ENCODE measurements at regions not wholly inside any gene's neighbourhood (a gene's known extent, or its start where the extent isn't known, plus 50 kb on each side); places are given as distances from the start of the nearest gene placed in this dataset.

- WGBS (ENCODE audit: low lambda C conversion rate) = 26% methylated on average over 3 of the region's 3 CpGs
- DNase-seq = no peak
- CTCF ChIA-PET = no interaction called here
Observed at GRCh38 chr5:29805804-29806203, 1387.7 kb upstream of the CDH6 start.

DNA sequence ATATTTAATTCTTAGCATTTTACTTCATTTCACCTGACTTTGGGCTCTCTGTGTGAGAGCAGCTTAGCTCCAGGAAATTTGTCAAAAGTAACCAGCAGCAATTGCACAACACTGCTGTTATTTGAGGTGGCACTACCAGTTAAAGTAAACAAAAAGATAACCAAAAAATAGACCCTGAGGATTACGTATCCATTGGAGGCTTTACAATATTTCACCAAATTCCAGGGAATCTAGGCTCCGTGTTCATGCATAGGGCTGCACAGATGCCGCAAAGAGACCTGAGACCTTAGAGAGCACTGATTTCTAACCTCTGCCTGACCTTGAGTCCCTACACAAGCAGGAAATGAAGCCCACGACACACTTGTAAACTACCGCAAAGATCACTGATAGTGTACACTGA, 1392.7 kb upstream of the CDH6 start:
- Histone ChIP-seq H3K4me2 (no peak overlapping the region), H3K4me3 (ENCODE audit: low read depth in 2 of 2, low read length in 1 of 2) (no peak overlapping the region), H4K20me1 (ENCODE audit: insufficient read depth) (no peaks in the 10 kb centered on the region), H3K27ac (ENCODE audit: low read depth in 2 of 2, low read length in 1 of 2) (no peak overlapping the region), H3K27me3 (ENCODE audit: insufficient read depth) (no peaks in the 10 kb centered on the region), H3K4me1 (ENCODE audit: control insufficient read depth in 1 of 2, insufficient read depth in 2 of 2, low read depth in 1 of 2, low read length in 1 of 2) (no peaks in the 10 kb centered on the region), H3K36me3 (replicated peaks in 1 of 2; ENCODE audit: control insufficient read depth in 1 of 2, insufficient read depth in 2 of 2, low read length in 1 of 2) (no peaks in the 10 kb centered on the region), H3K9me2 (0 out of 2 replicates have a peak, but pooled peaks cover 3% of the 10 kb centered on the region), H2AFZ (ENCODE audit: low read depth) (no peak overlapping the region), H3F3A (replicated peaks; ENCODE audit: insufficient read depth) (no peaks in the 10 kb centered on the region), H3K79me2 (ENCODE audit: insufficient read depth) (no peaks in the 10 kb centered on the region), H3K9me3 (no peaks in the 10 kb centered on the region), H3K9ac (no peak overlapping the region)
- TF ChIP-seq POLR2AphosphoS5 (IDR thresholded peaks at IDR 0.05; ENCODE audit: low read depth, low read length) (no peak), NRF1 (IDR thresholded peaks at IDR 0.05; ENCODE audit: low read depth, low read length) (no peak), FOSL2 (IDR thresholded peaks at IDR 0.05; ENCODE audit: borderline replicate concordance, low read depth) (no peak), ELF1 (IDR thresholded peaks at IDR 0.05) (no peak), EP300 (IDR thresholded peaks at IDR 0.05; ENCODE audit: borderline replicate concordance in 1 of 2, low read depth in 1 of 2, low read length in 1 of 2) (no peak), RFX5 (IDR thresholded peaks at IDR 0.05; ENCODE audit: low read length) (no peak), MXI1 (IDR thresholded peaks at IDR 0.05; ENCODE audit: low read depth, low read length) (no peak), RAD21 (IDR thresholded peaks at IDR 0.05; ENCODE audit: low read length) (no peak), RCOR1 (IDR thresholded peaks at IDR 0.05; ENCODE audit: low read length) (no peak), RXRA (IDR thresholded peaks at IDR 0.05; ENCODE audit: borderline replicate concordance, low read depth) (no peak)
- TF ChIP-seq, protein P1, sequence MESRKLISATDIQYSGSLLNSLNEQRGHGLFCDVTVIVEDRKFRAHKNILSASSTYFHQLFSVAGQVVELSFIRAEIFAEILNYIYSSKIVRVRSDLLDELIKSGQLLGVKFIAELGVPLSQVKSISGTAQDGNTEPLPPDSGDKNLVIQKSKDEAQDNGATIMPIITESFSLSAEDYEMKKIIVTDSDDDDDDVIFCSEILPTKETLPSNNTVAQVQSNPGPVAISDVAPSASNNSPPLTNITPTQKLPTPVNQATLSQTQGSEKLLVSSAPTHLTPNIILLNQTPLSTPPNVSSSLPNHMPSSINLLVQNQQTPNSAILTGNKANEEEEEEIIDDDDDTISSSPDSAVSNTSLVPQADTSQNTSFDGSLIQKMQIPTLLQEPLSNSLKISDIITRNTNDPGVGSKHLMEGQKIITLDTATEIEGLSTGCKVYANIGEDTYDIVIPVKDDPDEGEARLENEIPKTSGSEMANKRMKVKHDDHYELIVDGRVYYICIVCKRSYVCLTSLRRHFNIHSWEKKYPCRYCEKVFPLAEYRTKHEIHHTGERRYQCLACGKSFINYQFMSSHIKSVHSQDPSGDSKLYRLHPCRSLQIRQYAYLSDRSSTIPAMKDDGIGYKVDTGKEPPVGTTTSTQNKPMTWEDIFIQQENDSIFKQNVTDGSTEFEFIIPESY (IDR thresholded peaks at IDR 0.05; ENCODE audit: borderline replicate concordance, low read depth) = no peak
- 60% methylated on average over 5 of the region's 5 CpGs for WGBS (ENCODE audit: low lambda C conversion rate)
- ChIA-PET CTCF (no interaction called here), POLR2A (no interaction called here)
- DNase-seq = no peak

More at GRCh38 chr5:29805804-29806203, 1387.7 kb upstream of the CDH6 start:
- Histone ChIP-seq H3K9me2 (0 out of 2 replicates have a peak, but pooled peaks cover 3% of the 10 kb centered on the region), H4K20me1 (ENCODE audit: insufficient read depth) (no peaks in the 10 kb centered on the region), H3F3A (replicated peaks; ENCODE audit: insufficient read depth) (no peaks in the 10 kb centered on the region), H3K4me1 (ENCODE audit: control insufficient read depth in 1 of 2, insufficient read depth in 2 of 2, low read depth in 1 of 2, low read length in 1 of 2) (no peaks in the 10 kb centered on the region), H3K4me2 (no peak overlapping the region), H3K9ac (no peak overlapping the region), H3K4me3 (ENCODE audit: low read depth in 2 of 2, low read length in 1 of 2) (no peak overlapping the region), H2AFZ (ENCODE audit: low read depth) (no peak overlapping the region), H3K79me2 (ENCODE audit: insufficient read depth) (no peaks in the 10 kb centered on the region), H3K36me3 (replicated peaks in 1 of 2; ENCODE audit: control insufficient read depth in 1 of 2, insufficient read depth in 2 of 2, low read length in 1 of 2) (no peaks in the 10 kb centered on the region), H3K27me3 (ENCODE audit: insufficient read depth) (no peaks in the 10 kb centered on the region), H3K27ac (ENCODE audit: low read depth in 2 of 2, low read length in 1 of 2) (no peak overlapping the region), H3K9me3 (no peaks in the 10 kb centered on the region)
- POLR2A ChIA-PET = no interaction called here
- no peak for TF ChIP-seq USF2 (IDR thresholded peaks at IDR 0.05; ENCODE audit: borderline replicate concordance, low read depth, low read length)
- TF ChIP-seq, protein P2, sequence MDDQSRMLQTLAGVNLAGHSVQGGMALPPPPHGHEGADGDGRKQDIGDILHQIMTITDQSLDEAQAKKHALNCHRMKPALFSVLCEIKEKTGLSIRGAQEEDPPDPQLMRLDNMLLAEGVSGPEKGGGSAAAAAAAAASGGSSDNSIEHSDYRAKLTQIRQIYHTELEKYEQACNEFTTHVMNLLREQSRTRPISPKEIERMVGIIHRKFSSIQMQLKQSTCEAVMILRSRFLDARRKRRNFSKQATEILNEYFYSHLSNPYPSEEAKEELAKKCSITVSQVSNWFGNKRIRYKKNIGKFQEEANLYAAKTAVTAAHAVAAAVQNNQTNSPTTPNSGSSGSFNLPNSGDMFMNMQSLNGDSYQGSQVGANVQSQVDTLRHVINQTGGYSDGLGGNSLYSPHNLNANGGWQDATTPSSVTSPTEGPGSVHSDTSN (IDR thresholded peaks at IDR 0.05) = no peak
- TF ChIP-seq RAD21 (IDR thresholded peaks at IDR 0.05; ENCODE audit: low read length) = no peak
- no peak for TF ChIP-seq EZH2phosphoT487 (IDR thresholded peaks at IDR 0.05; ENCODE audit: borderline replicate concordance, low read depth)

Data from SK-N-SH (cell line).